ENCODE measurements at regions not wholly inside any gene's neighbourhood (a gene's known extent, or its start where the extent isn't known, plus 50 kb on each side); places are given as distances from the start of the nearest gene placed in this dataset.

- no peak for TF ChIP-seq SP1 (IDR thresholded peaks at IDR 0.05)
- no peak for TF ChIP-seq BHLHE40 (IDR thresholded peaks at IDR 0.05; ENCODE audit: borderline replicate concordance)
- no peak for TF ChIP-seq FOXK2 (IDR thresholded peaks at IDR 0.05)
- TF ChIP-seq FOXA1 (IDR thresholded peaks at IDR 0.05): no peak
- TF ChIP-seq ELF4 (IDR thresholded peaks at IDR 0.05): no peak
- TF ChIP-seq SUZ12 (IDR thresholded peaks at IDR 0.05): no peak
- TF ChIP-seq L3MBTL2 (conservative IDR thresholded peaks at IDR 0.05): no peak
Observed at GRCh38 chr16:5326395-5326794, 228.8 kb upstream of the EEF2KMT start.
